ENCODE measurements at regions not wholly inside any gene's neighbourhood (a gene's known extent, or its start where the extent isn't known, plus 50 kb on each side); places are given as distances from the start of the nearest gene placed in this dataset.

DNA sequence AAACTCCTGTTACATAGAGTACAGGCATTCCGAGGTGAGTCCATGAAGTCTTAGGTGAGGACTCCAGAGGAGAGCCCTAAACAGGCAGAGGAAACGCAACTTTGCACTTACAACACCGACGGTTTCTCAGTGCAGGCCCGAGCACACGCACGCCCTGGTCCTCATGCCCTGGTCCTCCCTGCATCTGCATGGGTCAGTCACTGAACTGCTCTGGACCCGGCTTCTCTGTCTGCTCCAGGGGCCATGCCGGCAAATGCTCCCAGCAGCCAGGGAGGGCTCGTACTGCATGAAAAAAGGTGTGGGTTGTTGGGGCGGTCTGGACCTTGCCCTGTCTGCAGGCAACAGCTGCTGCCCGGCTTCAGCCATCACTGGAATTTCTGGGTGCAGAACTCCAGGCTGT lies 317.3 kb upstream of the SHH start:
- TF ChIP-seq, protein P1, sequence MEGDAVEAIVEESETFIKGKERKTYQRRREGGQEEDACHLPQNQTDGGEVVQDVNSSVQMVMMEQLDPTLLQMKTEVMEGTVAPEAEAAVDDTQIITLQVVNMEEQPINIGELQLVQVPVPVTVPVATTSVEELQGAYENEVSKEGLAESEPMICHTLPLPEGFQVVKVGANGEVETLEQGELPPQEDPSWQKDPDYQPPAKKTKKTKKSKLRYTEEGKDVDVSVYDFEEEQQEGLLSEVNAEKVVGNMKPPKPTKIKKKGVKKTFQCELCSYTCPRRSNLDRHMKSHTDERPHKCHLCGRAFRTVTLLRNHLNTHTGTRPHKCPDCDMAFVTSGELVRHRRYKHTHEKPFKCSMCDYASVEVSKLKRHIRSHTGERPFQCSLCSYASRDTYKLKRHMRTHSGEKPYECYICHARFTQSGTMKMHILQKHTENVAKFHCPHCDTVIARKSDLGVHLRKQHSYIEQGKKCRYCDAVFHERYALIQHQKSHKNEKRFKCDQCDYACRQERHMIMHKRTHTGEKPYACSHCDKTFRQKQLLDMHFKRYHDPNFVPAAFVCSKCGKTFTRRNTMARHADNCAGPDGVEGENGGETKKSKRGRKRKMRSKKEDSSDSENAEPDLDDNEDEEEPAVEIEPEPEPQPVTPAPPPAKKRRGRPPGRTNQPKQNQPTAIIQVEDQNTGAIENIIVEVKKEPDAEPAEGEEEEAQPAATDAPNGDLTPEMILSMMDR (conservative IDR thresholded peaks at IDR 0.05) = no peak
- TF ChIP-seq ZFX (IDR thresholded peaks at IDR 0.05) = no peak

All from C4-2B (cell line).